Tibial nerve (tissue), 3 donors: ENCODE measurements at regions not wholly inside any gene's neighbourhood (a gene's known extent, or its start where the extent isn't known, plus 50 kb on each side); places are given as distances from the start of the nearest gene placed in this dataset.

Experiments
- POLR2A ChIP-seq, 2 donors: fragments of 450-650 bp; IDR thresholded peaks; one replicate each; pipeline ENCODE4 v1.6.1; 2017; ENCODE audit warnings: antibody characterized with exemption in 2 of 2, mild to moderate bottlenecking in 2 of 2, moderate library complexity in 2 of 2
- TF ChIP-seq, protein P1 (sequence below), 5 experiments: fragments of 200-600 bp in 3 of 5; fragments of 450-650 bp in 2 of 5; sonication (generic) in 3 of 5; IDR thresholded peaks; one replicate each; pipeline ENCODE4 v1.5.1; 2016 to 2019; ENCODE audit warnings: antibody characterized with exemption in 5 of 5, mild to moderate bottlenecking in 3 of 5, moderate library complexity in 2 of 5

DNA sequence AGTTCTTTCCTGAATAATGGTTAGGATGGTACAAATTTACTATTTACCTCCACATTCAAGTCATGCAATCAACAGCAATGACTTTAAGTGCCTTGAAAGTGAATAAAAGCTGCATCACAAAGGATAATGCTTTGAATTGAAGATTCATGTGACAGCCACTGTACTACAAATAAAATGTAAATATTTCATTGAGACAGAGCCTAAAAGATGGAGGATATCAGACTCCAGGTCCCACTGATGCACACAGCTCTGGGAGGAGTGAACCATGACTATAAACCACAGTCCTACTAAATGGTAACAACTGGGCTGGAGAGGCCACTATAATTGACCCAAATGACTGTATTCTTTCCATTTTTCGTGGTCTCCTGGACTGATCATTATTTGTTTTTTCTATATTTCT, 576.9 kb downstream of the ADCYAP1 start:
- TF ChIP-seq POLR2A (IDR thresholded peaks at IDR 0.05) = no peak
- TF ChIP-seq, protein P1, sequence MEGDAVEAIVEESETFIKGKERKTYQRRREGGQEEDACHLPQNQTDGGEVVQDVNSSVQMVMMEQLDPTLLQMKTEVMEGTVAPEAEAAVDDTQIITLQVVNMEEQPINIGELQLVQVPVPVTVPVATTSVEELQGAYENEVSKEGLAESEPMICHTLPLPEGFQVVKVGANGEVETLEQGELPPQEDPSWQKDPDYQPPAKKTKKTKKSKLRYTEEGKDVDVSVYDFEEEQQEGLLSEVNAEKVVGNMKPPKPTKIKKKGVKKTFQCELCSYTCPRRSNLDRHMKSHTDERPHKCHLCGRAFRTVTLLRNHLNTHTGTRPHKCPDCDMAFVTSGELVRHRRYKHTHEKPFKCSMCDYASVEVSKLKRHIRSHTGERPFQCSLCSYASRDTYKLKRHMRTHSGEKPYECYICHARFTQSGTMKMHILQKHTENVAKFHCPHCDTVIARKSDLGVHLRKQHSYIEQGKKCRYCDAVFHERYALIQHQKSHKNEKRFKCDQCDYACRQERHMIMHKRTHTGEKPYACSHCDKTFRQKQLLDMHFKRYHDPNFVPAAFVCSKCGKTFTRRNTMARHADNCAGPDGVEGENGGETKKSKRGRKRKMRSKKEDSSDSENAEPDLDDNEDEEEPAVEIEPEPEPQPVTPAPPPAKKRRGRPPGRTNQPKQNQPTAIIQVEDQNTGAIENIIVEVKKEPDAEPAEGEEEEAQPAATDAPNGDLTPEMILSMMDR (IDR thresholded peaks at IDR 0.05) = no peak
